SK-N-MC (cell line): ENCODE measurements at regions not wholly inside any gene's neighbourhood (a gene's known extent, or its start where the extent isn't known, plus 50 kb on each side); places are given as distances from the start of the nearest gene placed in this dataset.

ENCODE experiments used
- EZH2 ChIP-seq: fragments of 200-600 bp; sonication (generic); IDR thresholded peaks from one replicate; pipeline ENCODE4 v1.6.1; 2017; ENCODE audit warnings: antibody characterized with exemption
- POLR2AphosphoS5 ChIP-seq: IDR thresholded peaks from 2 replicates; pipeline ENCODE4 v1.6.1; 2012; ENCODE audit warnings: mild to moderate bottlenecking, low read depth, low read length, borderline replicate concordance

DNA sequence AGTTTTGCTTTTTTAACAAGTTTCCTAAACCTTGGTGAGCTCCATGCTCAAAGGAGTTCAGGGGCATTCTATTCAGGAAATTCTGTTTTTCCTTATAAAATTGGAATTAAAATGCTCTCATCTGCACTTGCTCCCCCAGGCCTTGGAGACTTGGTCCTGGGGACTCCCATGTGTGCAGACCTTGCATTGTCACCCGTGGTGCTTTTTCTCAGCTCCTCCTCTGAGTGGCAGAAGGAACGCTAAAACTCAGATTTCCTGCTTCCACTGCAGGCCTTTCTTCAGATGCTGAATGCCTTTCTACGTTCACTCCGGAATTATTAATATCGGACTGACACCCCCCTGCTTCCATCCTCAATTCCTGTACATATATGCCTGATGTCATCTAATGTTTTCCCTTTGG lies 248.7 kb upstream of the RREB1 start:
- TF ChIP-seq EZH2: no peak
- TF ChIP-seq POLR2AphosphoS5: no peak
